SKM-1 treated with dmso at 0.1 percent for 144 hours (cell line): ENCODE measurements at regions not wholly inside any gene's neighbourhood (a gene's known extent, or its start where the extent isn't known, plus 50 kb on each side); places are given as distances from the start of the nearest gene placed in this dataset.

Source experiments
- DNase-seq: peaks from one replicate; lab custom pipeline; 2025; ENCODE audit not compliant: unreplicated experiment; lab: John Stamatoyannopoulos, UW

DNA sequence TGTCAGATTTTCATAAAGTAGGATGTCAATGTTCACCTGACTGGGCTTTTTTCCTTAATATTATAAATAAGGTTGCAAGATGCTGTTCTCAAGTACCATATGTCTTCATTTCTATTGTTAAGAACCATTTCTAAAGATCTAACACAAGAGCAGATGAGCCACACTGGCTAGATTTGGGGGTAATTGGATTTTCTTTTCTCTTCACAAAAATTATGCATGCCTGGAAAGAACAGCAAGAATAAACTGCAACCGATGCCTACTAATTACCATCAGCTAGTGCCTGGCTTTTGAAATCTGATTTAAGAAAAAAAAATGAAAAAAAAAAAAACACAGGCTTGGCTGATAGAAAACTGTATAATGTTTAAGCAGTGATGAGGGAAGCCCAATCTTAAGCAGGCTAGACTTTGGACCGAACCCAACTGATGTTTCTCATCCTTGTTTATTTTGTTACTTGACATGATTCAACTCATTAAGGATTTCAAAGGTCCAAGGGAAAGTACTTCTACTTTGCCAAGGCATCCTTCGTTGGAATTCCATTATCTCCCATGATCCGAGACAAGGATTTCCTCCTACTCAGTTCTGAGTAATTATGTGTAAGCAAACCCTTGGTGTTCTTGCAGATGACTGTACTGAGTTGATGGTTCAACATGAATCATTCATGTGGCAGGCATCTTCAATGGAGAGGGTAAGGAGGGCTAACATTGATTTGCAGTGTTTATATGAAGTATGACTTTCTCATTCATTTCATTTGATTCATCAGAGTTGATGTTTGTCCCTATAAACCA is 300.5 kb downstream of the SPRY2 start:
- no peak for DNase-seq

DNA sequence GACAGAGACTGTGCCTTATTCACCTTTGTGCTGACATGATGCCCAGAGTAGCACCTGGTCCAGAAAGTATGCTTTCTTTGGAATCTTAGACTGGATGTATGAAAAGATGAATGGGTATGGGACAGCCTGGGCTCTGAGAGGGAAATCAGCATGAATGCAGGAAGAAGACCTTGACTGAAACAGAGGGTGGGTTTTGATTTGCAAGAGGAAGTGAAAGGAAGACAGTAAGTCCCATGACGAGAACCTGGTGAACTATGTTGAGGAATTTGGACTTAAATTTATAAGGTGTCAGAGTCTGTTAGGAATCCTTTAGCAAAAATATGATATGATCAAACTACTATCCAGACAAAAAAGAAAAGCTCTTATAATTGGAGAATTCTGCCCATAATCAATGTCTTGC is 301.9 kb downstream of the SPRY2 start:
- no peak for DNase-seq

DNA sequence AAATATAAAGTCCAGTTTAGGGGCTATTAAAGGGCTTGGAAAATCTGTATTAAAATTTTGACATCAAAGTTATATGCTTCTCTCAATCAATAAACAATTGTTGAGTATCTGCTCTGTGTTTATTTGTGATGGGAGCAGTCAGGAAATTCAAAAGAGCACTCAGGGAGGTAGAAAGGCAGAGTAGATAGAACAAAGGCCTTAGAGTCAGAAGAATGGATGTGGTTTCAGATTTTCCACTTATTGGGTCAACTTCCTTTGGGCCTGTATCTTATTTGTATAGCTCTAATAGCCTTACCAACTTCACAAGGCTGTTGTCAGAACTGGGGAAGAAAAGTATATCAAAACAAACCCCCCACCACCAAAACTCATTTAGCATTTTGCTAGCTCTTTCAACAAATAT is 302.6 kb downstream of the SPRY2 start:
- DNase-seq = no peak

DNA sequence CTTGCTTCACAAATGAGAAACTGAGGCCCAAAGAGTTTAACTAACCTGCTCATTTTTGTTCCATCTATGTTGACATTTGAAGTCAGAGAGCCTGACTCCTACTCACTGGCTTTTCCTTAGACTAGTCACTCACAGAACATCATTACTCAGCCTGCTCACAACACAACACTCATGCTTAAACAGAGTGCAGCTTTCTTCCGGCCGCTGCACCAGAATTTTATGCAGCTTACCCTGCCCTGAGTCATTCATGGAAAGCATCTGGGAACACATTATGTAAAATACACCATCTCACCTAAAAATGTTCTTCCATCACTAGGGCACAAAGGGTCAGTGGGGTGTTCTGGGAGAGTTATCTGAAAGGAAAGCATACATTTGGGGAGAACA is 303.4 kb downstream of the SPRY2 start:
- no peak for DNase-seq

DNA sequence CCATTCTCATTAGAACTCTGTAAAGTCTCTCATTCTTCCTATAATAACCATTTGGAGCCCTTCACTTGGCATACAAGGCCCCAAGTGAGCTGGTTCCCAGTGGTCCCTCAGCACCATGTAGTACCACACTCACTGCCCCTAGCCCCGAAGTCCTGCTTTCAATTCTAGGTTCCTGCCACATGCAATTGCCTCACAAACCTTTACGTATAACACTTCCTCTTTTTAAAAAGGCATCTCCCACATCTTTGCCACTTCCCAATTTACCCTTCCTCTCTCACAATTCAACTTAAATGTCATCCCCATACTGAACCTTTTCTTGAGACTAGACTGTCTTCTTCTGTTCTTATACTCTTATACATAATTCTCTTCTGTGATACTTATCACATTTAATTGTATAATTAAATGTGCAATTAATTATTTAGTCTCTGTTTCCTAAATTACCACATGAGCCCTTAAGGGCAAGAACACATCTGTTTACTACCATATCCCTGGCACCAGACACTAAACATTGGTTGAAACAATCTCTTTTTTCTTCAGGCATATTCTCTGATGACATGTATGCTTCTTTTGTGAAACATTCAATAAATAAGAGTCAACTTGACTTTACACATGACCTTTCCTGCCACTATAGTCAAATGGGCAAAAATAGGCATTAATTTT is 304.0 kb downstream of the SPRY2 start:
- peak; percentile 97 for DNase-seq

DNA sequence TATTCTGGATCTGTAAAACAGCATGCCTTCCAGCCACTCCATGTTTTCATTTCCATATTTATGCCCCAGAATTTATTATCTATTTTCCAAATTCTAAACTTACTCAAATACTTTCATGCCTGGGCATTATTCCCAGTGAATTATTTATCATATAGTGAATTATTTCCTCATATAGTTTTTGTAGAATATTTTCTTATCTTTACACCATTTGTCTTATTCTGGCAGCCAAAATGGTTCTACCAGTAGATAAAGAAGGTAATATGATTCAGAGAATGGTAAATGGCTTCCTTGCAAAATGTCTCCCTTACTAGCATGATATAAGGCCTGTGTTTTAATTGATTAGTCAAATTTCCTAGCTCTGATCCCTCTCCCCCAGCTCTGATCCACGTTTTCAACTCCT is 305.8 kb downstream of the SPRY2 start:
- DNase-seq = no peak

DNA sequence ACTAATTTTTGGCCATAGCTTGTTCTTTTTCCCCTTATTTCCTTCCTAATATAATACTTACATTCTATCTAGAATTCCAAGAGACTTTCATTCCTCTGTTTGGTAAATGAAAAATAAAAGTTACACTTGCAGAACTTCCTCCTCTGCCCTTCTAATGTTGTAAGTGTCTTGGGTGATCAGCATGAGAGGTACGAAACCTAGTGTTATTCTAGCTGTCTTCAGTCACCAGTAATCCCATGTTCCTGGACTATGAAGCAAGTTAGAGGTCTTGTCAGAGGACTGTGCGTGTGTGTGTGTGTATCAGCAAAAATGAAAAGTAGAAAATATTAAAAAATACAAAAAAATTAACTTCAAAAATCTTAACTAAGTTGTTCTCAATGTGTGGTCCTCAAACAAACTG is 307.0 kb downstream of the SPRY2 start:
- no peak for DNase-seq

DNA sequence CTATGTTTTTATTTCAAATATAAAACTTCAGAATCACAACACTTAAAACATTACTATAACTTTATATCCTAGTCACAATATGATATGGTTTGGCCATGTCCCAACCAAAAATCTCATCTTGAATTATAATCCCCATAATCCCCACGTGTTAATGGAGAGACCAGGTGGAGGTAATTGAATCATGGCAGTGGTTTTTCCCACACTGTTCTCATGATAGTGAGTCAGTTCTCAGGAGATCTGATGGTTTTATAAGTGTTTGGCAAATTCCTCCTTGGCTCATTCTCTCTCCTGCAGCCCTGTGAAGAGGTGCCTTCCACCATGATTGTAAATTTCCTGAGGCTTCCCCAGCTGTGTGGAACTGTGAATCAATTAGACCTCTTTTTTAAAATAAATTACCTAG is 307.6 kb downstream of the SPRY2 start:
- no peak for DNase-seq

DNA sequence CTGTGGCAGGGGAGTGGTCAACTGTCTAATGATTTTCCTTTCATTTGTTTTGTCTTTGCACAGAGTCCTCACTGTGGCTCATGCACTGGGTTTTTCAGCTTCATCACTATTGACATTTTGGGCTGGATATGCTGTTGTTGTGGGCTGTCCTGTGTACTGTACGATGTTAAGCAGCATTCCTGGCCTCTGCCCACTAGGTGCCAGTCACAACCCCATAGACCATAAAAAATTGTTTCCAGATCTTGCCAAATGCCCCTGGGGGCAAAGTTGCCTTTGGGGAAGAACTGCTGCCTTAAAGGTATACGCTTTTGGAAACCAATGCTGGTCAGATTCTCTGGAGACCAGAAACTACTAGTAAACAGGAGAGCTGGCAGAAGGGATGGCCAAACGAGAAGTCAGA is 310.4 kb downstream of the SPRY2 start:
- DNase-seq = no peak

DNA sequence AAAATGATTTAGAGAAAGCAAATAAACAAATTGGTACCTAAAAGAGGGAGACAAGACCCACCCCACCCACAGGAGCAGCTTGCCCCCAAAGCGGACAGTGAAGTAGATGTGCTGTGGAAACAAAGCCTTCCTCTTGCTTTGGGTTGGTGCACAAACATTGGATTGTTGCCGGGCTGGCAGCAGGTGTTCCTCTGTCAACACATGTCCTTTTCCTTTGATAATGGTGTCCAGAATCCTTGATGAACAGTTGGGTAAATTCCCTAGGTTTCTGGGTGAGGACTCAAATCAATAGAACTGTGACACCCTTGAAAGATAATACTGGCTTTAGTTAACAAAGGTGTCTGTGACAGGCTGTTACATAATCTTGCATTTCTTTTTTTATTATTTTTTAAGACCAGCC is 311.8 kb downstream of the SPRY2 start:
- DNase-seq = no peak

DNA sequence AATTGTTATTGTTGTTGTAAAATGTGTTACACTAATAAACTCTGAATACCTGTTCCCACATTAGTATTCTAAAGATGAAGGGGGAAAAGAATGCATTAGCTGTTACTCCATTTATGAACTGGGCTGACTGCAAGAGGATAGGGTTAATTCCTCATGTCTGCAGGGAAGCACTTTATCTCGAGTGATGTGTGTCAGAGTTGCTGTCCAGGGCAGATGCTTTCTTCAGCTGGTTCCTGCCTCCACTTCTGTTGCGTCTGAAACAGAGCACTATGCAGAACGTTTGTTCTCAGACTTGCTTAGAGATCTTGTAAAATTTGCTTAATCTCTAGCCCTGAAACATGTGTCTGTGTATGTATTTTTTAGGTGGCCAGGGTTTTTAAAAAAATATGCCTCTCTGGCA is 318.8 kb downstream of the SPRY2 start:
- no peak for DNase-seq

DNA sequence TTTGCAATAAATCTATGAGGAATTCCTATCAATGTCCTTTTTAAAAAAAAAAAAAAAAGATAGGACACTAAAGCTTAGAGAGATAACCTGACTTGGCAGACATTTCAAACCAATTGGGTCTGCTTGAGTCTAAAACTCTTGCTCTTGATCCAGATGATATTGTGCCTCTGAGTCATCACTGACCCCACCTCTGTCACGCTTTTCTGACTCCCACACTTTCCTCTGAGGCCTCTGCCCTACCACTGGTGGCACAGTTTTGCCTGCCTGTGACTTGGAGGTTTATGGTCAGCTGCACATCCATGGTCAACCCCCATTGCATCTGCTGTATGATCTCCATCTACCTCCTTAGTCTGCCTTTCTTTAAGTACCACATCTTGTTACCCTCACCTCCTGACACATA is 328.7 kb downstream of the SPRY2 start:
- DNase-seq = no peak

DNA sequence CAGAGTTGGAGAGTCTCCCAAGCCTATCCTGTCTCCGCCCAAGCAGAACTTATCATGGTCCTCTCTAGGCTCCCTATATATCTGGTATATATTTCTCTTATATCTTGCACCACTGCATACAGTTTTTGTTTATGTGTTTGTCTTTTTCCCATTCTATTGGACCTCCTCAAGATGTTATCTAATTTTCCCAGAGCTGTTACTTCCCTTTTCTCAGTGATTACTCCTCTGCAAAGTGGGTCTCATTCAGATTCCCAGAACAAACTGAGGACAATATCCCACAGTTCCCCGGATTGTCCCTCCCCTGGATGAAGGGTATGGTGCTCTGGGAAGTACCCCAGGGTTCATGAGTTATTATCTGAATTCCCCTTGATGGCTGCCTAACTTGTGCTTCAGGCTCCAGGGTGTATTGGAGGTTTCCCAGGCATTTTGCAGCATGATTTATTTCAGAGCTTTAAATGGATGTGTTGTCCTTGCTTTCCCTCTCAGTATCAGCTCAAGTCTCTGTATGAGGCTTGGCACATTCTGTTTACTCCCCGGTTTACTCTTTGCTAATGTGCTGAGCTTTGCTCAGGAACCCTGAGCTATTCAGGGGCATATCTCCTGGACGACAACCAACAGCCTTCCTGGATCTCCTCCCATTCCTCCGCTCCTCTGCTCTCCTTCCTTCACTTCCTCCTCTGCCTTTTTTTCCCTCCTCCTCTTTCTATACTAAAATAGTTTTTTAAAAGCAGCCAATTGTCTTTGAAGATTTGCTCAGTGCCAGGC is 329.3 kb downstream of the SPRY2 start:
- no peak for DNase-seq

DNA sequence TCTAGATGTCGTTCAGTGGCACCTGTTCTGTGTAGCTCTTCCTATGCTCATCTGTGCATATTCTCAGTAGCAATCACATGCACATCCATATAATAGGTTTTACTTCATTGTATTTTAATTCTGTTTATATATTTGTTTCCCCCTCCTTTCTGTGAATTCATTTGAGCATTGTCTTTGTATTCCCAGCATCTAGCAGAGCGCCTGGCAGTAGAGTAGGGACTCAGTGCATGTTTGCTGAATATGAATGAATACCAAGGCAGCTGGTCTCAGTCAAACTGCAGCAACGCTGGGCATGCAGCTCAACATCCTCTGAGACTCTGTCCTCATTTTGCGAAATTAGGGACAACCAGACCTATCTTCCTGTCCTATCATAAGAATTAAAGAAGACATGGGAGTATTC is 330.1 kb downstream of the SPRY2 start:
- DNase-seq = no peak

DNA sequence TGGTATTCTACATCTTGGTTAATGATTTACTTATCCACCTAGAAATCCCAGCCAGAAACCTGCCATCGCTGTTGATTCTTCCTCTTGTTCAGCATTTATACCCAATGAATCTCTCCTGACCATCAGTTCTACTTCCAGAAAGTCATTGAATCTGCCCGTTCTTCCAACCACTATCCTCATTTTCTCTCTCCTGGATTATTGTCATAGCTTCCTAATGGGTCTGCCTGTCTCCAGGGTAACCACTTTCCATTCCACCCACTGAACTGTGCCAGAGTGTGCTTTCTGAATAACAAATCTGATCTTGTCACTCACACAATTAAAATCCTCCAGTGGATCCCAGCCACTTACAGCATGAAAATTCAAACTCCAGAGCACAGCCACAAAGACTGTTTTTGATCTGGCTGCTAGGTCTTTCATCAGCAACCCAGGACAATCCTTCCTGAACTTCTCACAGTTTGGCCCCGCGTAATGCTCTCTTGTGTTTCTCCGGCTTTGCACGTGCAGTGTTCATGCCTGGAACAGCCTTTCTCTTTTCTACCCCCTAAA is 330.6 kb downstream of the SPRY2 start:
- no peak for DNase-seq

DNA sequence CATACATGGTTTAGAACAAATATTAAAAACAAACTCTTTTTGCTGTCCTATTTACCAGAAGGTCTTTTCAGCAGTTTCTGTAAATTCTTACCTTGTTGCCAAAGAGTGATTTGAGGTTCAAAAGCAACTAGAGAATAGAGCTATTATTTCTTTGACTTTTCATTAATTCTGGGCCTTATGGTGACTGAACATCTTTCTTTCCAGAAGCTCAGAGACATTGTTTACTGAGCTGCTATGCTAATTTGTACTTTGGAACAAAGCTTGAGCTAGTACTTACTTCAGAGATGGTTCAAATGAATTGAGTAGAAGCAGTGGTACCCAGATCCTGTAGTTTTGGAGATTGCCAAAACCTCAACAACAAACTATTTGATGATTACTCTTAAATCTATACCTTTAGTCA is 331.2 kb downstream of the SPRY2 start:
- DNase-seq = no peak

DNA sequence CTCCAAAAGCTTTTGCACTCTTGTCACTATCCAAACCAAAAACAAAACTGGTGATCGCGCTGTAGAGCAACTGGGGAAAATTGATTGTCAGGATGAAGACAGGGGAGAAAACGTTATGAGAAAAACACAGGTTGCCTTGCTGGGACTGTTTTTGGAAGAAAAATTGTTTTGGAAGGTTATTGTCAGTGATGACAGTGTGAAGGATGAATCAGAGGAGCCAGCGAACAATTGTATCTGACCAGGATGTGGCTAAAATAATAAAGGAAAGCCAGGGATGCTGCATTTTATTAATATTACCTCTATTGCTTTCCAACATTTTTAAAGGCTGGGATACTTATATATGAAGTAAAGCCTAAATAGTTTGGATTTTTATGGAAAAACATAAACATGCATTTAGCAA is 334.0 kb downstream of the SPRY2 start:
- no peak for DNase-seq

DNA sequence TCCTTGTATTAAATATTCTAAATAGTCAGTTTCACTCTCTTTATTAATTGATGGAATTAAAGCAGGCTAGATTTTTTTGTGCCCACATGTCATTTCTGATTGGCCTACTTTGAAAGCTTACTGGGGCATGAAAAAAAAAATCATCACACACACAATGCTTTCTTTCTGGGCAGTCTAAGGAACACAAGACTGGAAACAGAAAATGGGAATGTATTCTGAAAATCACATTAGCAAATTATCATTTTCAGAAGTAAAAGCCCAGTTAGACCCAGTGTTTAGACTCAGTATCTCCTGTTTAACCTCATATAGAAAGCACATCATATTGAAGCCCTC is 339.4 kb downstream of the SPRY2 start:
- no peak for DNase-seq

DNA sequence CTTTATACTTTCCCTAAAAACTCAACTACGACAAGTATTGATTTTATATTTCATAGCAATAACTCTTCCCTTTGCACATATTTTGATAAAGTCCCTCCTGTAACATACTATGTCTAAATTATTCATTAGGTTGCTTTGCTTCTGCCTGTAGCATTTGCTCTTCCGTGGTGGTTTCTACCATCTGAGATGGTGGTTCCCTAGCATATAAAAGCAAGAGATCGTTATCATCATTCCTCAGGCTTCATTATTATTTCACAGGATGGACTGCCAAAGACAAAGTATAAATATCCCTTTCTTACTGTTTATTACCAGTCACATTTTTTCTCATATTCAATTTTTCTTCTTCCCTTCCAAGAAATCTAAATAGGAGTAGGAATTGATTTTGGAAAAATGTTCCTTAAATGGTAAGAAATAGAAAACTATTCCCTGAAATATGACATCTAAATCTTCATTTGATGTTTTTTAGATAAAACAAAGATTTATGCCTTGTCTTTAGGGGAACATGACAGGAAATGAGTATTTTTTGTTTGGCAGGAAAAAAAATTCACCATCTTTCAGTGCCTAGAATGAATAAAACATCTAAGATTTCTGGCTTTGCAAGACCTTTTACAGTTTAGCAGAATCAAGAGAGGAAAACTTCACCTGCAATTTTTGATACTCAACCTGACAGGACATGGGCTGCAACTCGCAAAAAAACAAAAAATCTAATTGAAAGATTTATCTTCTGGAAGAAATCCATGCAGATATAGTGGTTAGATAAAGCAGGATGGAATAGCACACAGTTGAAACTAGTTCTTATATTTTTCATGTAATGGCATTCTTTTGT is 340.0 kb downstream of the SPRY2 start:
- no peak for DNase-seq

DNA sequence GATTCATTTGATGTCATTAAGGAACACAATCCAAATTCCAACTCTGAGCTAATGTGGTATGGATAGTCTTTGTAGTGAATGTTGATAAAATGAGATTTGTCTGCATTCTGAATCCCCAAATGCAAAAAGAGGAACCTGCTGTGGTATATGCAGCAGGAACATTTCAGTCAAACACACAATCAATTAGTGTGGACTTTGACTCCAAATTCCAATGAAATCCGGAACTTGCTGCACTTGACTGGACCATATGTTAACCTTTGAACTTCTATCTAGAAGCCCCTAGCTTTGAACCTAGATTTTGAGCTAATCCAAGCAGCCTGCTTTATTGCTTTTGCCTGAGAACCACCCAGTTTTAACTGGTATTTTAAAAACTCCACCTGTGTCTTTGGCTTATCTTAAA is 341.3 kb downstream of the SPRY2 start:
- DNase-seq = no peak

DNA sequence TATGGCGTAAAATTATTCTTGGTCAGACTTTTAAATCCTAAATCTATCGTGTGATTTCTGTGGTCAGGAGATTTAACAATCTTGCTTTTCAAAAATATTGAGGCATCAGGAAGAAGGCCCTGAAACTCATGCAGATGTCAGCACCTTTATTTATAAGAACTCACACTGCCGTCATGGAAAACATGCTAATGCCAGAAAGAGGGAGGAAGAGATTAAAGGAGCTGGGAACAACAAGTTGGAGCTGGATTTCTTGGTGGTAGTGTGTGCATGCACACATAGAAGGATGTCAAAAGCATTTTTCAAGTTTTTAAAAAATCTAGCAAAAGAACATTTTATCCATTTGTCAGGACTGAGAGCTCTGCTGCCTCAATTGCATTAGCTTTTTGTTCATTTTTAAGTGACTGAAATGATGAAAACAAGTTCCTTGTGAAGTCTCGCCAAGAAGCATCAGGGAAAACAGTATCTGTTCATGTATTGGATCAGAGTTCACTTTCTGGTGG is 342.5 kb downstream of the SPRY2 start:
- DNase-seq = no peak
